Nephron progenitor cell (in vitro differentiated cells): ENCODE measurements at regions not wholly inside any gene's neighbourhood (a gene's known extent, or its start where the extent isn't known, plus 50 kb on each side); places are given as distances from the start of the nearest gene placed in this dataset.

Experiments used
- DNase-seq: peaks from one replicate; pipeline ENCODE4 v3.0.0; 2021
- H3K27ac Mint-ChIP-seq: 2 replicates; pipeline ENCODE4 v1.8.0; 2021; ENCODE audit warnings: mild to moderate bottlenecking, moderate library complexity, mixed read lengths
- H3K27me3 Mint-ChIP-seq: 2 replicates; pipeline ENCODE4 v1.8.0; 2021; ENCODE audit warnings: mild to moderate bottlenecking, low read depth, mixed read lengths; ENCODE audit not compliant: poor library complexity
- H3K36me3 Mint-ChIP-seq: 2 replicates; pipeline ENCODE4 v1.8.0; 2021; ENCODE audit warnings: low read depth, mixed read lengths
- H3K4me1 Mint-ChIP-seq: 2 replicates; pipeline ENCODE4 v1.8.0; 2021; ENCODE audit warnings: mixed read lengths
- H3K4me3 Mint-ChIP-seq: 2 replicates; pipeline ENCODE4 v1.8.0; 2021; ENCODE audit warnings: mild to moderate bottlenecking, moderate library complexity, mixed read lengths
- H3K9me3 Mint-ChIP-seq: 2 replicates; pipeline ENCODE4 v1.8.0; 2021; ENCODE audit warnings: mild to moderate bottlenecking, moderate library complexity, mixed read lengths
- TF ChIP-seq, protein P1 (sequence below): fragments of 200-600 bp; sonication (generic); IDR thresholded peaks from 2 replicates; pipeline ENCODE4 v1.5.0; 2021; ENCODE audit warnings: antibody characterized with exemption

DNA sequence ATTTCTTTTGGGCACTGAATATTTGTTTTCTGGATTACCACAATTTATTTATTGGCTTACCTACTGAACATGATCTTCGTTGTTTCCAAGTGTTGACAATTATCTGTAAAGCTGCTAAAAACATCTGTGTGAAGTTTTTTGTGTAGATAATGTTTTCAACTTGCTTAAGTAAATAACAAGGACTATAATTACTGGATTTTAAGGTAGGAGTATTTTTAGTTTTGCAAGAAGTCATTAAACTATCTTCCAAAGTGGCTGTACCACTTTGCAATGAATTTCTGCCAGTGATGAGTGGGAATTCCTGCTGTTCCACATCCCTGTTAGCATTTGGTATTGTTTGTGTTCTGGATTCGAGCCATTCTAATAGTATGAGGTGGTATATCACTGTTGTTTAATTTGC, 702.2 kb downstream of the MECOM start:
- Mint-ChIP-seq H3K9me3 (no peaks in the 10 kb centered on the region), H3K27ac (no peak overlapping the region), H3K4me1 (no peaks in the 10 kb centered on the region), H3K36me3 (no peaks in the 10 kb centered on the region), H3K27me3 (no peaks in the 10 kb centered on the region), H3K4me3 (no peak overlapping the region)
- no peak for DNase-seq
- TF ChIP-seq, protein P1, sequence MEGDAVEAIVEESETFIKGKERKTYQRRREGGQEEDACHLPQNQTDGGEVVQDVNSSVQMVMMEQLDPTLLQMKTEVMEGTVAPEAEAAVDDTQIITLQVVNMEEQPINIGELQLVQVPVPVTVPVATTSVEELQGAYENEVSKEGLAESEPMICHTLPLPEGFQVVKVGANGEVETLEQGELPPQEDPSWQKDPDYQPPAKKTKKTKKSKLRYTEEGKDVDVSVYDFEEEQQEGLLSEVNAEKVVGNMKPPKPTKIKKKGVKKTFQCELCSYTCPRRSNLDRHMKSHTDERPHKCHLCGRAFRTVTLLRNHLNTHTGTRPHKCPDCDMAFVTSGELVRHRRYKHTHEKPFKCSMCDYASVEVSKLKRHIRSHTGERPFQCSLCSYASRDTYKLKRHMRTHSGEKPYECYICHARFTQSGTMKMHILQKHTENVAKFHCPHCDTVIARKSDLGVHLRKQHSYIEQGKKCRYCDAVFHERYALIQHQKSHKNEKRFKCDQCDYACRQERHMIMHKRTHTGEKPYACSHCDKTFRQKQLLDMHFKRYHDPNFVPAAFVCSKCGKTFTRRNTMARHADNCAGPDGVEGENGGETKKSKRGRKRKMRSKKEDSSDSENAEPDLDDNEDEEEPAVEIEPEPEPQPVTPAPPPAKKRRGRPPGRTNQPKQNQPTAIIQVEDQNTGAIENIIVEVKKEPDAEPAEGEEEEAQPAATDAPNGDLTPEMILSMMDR: no peak

DNA sequence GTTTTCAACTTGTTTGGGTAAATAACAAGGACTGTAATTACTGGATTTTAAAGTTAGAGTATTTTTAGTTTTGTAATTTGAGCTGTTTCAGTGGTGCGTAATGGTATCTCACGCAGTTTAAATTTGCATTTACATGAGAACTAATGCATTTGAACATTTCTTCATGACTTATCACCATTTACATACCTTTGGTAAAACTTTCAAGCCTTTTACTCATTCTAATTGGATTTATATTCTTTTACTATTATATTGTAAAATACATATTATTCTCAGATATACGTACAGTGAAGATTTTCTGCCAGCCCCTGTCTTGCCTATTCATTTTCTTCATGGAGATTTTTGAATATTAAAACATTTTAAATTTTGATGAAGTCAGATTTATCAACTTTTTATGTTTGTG, 703.8 kb downstream of the MECOM start:
- Mint-ChIP-seq H3K4me1 (no peaks in the 10 kb centered on the region), H3K9me3 (no peaks in the 10 kb centered on the region), H3K4me3 (no peak overlapping the region), H3K36me3 (no peaks in the 10 kb centered on the region), H3K27ac (no peak overlapping the region), H3K27me3 (no peaks in the 10 kb centered on the region)
- DNase-seq: no peak
- TF ChIP-seq, protein P1: no peak

DNA sequence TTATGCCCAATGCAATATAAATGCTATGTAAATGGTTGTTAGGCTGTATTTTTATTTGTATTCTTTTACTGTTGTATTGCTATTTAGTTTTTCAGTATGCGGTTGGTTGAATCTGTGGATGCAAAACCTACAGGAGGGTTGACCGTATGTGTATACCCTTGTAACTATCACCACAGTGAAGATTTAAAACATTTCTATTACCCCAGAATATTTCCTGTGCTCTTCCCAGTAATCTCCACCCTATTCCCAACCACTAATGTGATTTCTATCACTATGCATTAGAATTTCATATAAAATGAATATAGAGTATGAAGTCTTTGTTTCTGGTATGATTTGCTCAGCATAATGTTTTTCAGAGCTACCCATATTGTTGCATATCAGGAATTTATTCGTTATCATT, 705.0 kb downstream of the MECOM start:
- TF ChIP-seq, protein P1: no peak
- H3K4me3 Mint-ChIP-seq: no peak overlapping the region
- no peak for DNase-seq
- H3K27ac Mint-ChIP-seq: no peak overlapping the region
- H3K36me3 Mint-ChIP-seq: no peaks in the 10 kb centered on the region
- peaks cover 4% of the 10 kb centered on the region for H3K9me3 Mint-ChIP-seq
- H3K27me3 Mint-ChIP-seq: no peaks in the 10 kb centered on the region
- H3K4me1 Mint-ChIP-seq: no peaks in the 10 kb centered on the region

DNA sequence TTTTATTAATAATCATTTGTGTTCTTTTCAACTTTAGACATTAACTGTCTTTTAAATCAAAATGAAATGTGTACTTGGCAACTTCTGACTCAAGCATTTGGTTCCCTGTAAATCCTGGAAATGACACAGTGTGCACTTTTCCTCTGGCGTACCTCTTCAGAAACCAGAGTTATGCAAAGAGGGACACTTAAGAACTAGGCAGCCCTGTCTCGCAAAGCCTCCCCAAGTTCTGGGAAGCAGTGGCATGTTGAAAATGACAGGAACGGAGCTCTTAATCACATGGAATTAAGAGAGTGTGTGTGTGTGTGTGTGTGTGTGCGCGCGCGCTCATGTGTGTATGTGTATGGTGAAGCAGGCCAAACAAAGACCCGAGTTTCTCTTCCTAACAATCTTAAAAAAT, 707.4 kb downstream of the MECOM start:
- DNase-seq: no peak
- no peak overlapping the region for H3K4me3 Mint-ChIP-seq
- H3K27ac Mint-ChIP-seq: no peak overlapping the region
- TF ChIP-seq, protein P1: no peak
- peaks cover 8% of the 10 kb centered on the region for H3K9me3 Mint-ChIP-seq
- H3K36me3 Mint-ChIP-seq: no peaks in the 10 kb centered on the region
- H3K4me1 Mint-ChIP-seq: peaks cover 8% of the 10 kb centered on the region
- no peaks in the 10 kb centered on the region for H3K27me3 Mint-ChIP-seq

DNA sequence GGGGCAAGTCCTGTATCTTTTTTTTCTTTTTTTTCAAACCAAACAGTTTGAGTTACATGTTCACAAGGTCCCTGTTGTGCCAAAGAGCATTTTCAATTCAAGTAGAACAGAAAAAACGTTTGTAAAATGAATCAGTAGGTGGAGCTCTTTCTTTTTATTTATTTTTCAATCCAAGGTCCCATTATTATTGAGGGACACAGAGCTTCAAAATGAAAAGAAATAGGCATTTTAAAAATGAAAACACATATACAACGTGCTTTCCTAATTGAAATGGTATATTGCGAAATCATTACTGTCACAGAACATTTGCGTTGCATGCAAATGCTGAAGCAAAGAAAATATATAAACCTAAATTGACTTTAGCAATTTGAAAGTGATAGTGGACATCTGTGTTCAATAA, 711.0 kb downstream of the MECOM start:
- TF ChIP-seq, protein P1: no peak
- Mint-ChIP-seq H3K9me3 (peaks cover 8% of the 10 kb centered on the region), H3K36me3 (no peaks in the 10 kb centered on the region), H3K4me3 (no peak overlapping the region), H3K27me3 (no peaks in the 10 kb centered on the region), H3K27ac (peak overlapping the region; percentile 87), H3K4me1 (peaks cover 8% of the 10 kb centered on the region)
- no peak for DNase-seq

DNA sequence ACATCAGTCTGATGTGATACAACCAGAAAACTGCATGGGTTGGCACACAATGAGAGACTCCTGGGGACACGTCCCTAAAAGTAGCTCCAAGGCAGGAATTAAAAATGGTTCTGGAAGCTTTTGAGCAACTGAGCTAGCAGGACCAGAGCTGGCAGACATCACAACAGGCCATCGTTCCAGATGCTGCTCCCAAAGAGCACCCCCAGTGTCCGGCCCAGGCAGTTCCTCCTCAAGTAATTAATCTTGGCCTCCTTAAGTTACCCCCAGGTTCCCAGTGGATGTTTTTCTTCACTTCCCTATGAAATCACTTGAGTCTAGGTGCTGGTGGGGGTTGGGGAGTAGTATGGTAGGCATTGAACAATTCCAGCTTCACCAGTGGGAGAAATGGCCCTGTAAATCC, 711.6 kb downstream of the MECOM start:
- H3K9me3 Mint-ChIP-seq: peaks cover 8% of the 10 kb centered on the region

More for the DNA sequence above, 711.6 kb downstream of the MECOM start:
- Mint-ChIP-seq H3K27me3 (no peaks in the 10 kb centered on the region), H3K36me3 (no peaks in the 10 kb centered on the region), H3K27ac (peak overlapping the region; percentile 87), H3K4me1 (peaks cover 8% of the 10 kb centered on the region), H3K4me3 (no peak overlapping the region)
- DNase-seq: no peak
- TF ChIP-seq, protein P1: no peak
